H1 (cell line): ENCODE measurements at regions not wholly inside any gene's neighbourhood (a gene's known extent, or its start where the extent isn't known, plus 50 kb on each side); places are given as distances from the start of the nearest gene placed in this dataset.

Source experiments
- ATF2 ChIP-seq: IDR thresholded peaks from 2 replicates; pipeline ENCODE4 v1.6.1; 2012; ENCODE audit warnings: low read length, inconsistent platforms
- CBX5 ChIP-seq: fragments of 300-800, 300-1000 bp; sonication (generic); IDR thresholded peaks from 2 replicates; pipeline ENCODE4 v1.7.1; 2016; ENCODE audit warnings: antibody characterized with exemption, low read length, low read depth
- CBX8 ChIP-seq: fragments of 300-800, 300-1000 bp; sonication (generic); IDR thresholded peaks from 2 replicates; pipeline ENCODE4 v1.7.1; 2016; ENCODE audit warnings: low read depth, low read length, borderline replicate concordance
- CHD7 ChIP-seq: fragments of 300-600 bp; sonication (generic); IDR thresholded peaks from 2 replicates; pipeline ENCODE4 v1.7.1; 2012; ENCODE audit warnings: low read length, moderate library complexity, mild to moderate bottlenecking, inconsistent platforms; ENCODE audit not compliant: insufficient replicate concordance
- KDM1A ChIP-seq: fragments of 200-600, 300-600 bp; sonication (generic); IDR thresholded peaks from 2 replicates; pipeline ENCODE4 v1.7.1; 2016; ENCODE audit warnings: mild to moderate bottlenecking, low read length, borderline replicate concordance
- PHF8 ChIP-seq: fragments of 200-600 bp; sonication (generic); conservative IDR thresholded peaks from 2 replicates; pipeline ENCODE4 v1.7.1; 2012; ENCODE audit warnings: low read depth, mild to moderate bottlenecking, inconsistent platforms, low read length, moderate library complexity
- SIX5 ChIP-seq: IDR thresholded peaks from 2 replicates; pipeline ENCODE4 v1.6.1; 2011; ENCODE audit warnings: mild to moderate bottlenecking, low read depth, low read length
- TEAD4 ChIP-seq: IDR thresholded peaks from 2 replicates; pipeline ENCODE4 v1.6.1; 2012; ENCODE audit warnings: low read depth, low read length, inconsistent platforms, mixed read lengths
- YY1 ChIP-seq: IDR thresholded peaks from 2 replicates; pipeline ENCODE4 v1.6.1; 2011; ENCODE audit warnings: low read depth, mild to moderate bottlenecking, low read length

- TF ChIP-seq CHD7 (no peak), PHF8 (no peak), TEAD4 (no peak), ATF2 (no peak), YY1 (no peak), CBX5 (no peak), CBX8 (no peak), SIX5 (no peak), KDM1A (no peak)
Measured at GRCh38 chr17:27078296-27078695, 215.6 kb upstream of the WSB1 start (continued).
